A673 (cell line): ENCODE measurements at regions not wholly inside any gene's neighbourhood (a gene's known extent, or its start where the extent isn't known, plus 50 kb on each side); places are given as distances from the start of the nearest gene placed in this dataset.

Experiments used
- BruUV-seq: library from RNA; stranded (reverse); fragments of 400-500 nt; replicated peaks from 2 replicates; lab custom pipeline; 2021; lab: Mats Ljungman, UMichigan
- CTCF ChIA-PET: fragments of 300-600 bp; sonication (Branson Sonifier 250); formaldehyde crosslinking; loops from one replicate; lab custom pipeline; 2022; ENCODE audit warnings: antibody characterized with exemption; lab: Charles Lee
- POLR2A ChIA-PET: fragments of 300-600 bp; sonication (Branson Sonifier 250); formaldehyde crosslinking; loops from one replicate; lab custom pipeline; 2022; ENCODE audit warnings: antibody characterized with exemption; ENCODE audit not compliant: low non-redundant PET; lab: Charles Lee
- DNase-seq: peaks from one replicate; pipeline ENCODE4 v3.0.0-alpha.2; 2015; ENCODE audit warnings: low spot score
- H3K27ac ChIP-seq: fragments of 200-600 bp; sonication (generic); 2 replicates; pipeline ENCODE4 v1.5.1; 2016; ENCODE audit warnings: mixed run types, low read depth, mild to moderate bottlenecking, mixed read lengths, antibody characterized with exemption, low read length; ENCODE audit not compliant: poor library complexity, severe bottlenecking
- H3K27me3 ChIP-seq: fragments of 200-600 bp; sonication (generic); replicated peaks from 2 replicates; pipeline ENCODE4 v1.6.1; 2017; ENCODE audit warnings: mixed run types, low read depth, mild to moderate bottlenecking, mixed read lengths, antibody characterized with exemption, low read length; ENCODE audit not compliant: insufficient read depth, poor library complexity
- H3K36me3 ChIP-seq: fragments of 200-600 bp; sonication (generic); 2 replicates; pipeline ENCODE4 v1.6.1; 2016; ENCODE audit warnings: mixed run types, mild to moderate bottlenecking, mixed read lengths, antibody characterized with exemption, low read length; ENCODE audit not compliant: insufficient read depth, poor library complexity, severe bottlenecking
- H3K4me1 ChIP-seq: fragments of 200-600 bp; sonication (generic); 2 replicates; pipeline ENCODE4 v1.6.1; 2017; ENCODE audit warnings: mixed run types, mild to moderate bottlenecking, mixed read lengths, antibody characterized with exemption, low read length; ENCODE audit not compliant: insufficient read depth, poor library complexity, severe bottlenecking
- H3K4me3 ChIP-seq: fragments of 200-600 bp; sonication (generic); 2 replicates; pipeline ENCODE4 v1.5.1; 2016; ENCODE audit warnings: low read depth, mixed run types, mild to moderate bottlenecking, mixed read lengths, low read length; ENCODE audit not compliant: poor library complexity, severe bottlenecking
- H3K9me3 ChIP-seq: fragments of 200-600 bp; sonication (generic); 2 replicates; pipeline ENCODE4 v1.6.1; 2016; ENCODE audit warnings: mixed run types, low read depth, mild to moderate bottlenecking, mixed read lengths, antibody characterized with exemption, low read length; ENCODE audit not compliant: poor library complexity, severe bottlenecking
- CTCF ChIP-seq: fragments of 300-800, 200-600 bp; sonication (generic); conservative IDR thresholded peaks from 2 replicates; pipeline ENCODE4 v1.5.1; 2017; ENCODE audit warnings: low read depth, mild to moderate bottlenecking, antibody characterized with exemption, low read length, moderate library complexity, mixed read lengths
- EZH2 ChIP-seq: fragments of 200-600 bp; sonication (generic); IDR thresholded peaks from 2 replicates; pipeline ENCODE4 v1.6.1; 2017; ENCODE audit warnings: borderline replicate concordance, low read depth, mild to moderate bottlenecking, mixed read lengths, antibody characterized with exemption, low read length; ENCODE audit not compliant: poor library complexity, severe bottlenecking
- intact Hi-C: fragments of 100-400 bp; cut with micrococcal nuclease; formaldehyde crosslinking; loops from one replicate; pipeline ENCODE4 v1.10.0; 2022; ENCODE audit not compliant: unreplicated experiment

- H3K27ac ChIP-seq: no peak overlapping the region
- ChIA-PET POLR2A (no interaction called here), CTCF (no interaction called here)
- intact Hi-C loops: no loop called here
- H3K4me3 ChIP-seq: no peak overlapping the region
- no peaks in the 10 kb centered on the region for H3K4me1 ChIP-seq
- BruUV-seq: no TSS peak
- DNase-seq: no peak
- no peaks in the 10 kb centered on the region for H3K36me3 ChIP-seq
- TF ChIP-seq EZH2 (no peak), CTCF (no peak)
- H3K27me3 ChIP-seq: no peaks in the 10 kb centered on the region
- H3K9me3 ChIP-seq: no peaks in the 10 kb centered on the region
These were observed 86.8 kb upstream of the NOL4 start for GRCh38 chr18:34311468-34311867.

GRCh38 chr18:34314847-34315246 lies 90.1 kb upstream of the NOL4 start:
- TF ChIP-seq CTCF (no peak), EZH2 (no peak)
- H3K4me1 ChIP-seq: no peaks in the 10 kb centered on the region
- H3K9me3 ChIP-seq: no peaks in the 10 kb centered on the region
- POLR2A ChIA-PET: no interaction called here
- no peak overlapping the region for H3K27ac ChIP-seq
- CTCF ChIA-PET: no interaction called here
- H3K36me3 ChIP-seq: no peaks in the 10 kb centered on the region
- intact Hi-C loops: no loop called here
- no peak overlapping the region for H3K4me3 ChIP-seq
- no peak for DNase-seq
- no TSS peak for BruUV-seq
- no peaks in the 10 kb centered on the region for H3K27me3 ChIP-seq

DNA sequence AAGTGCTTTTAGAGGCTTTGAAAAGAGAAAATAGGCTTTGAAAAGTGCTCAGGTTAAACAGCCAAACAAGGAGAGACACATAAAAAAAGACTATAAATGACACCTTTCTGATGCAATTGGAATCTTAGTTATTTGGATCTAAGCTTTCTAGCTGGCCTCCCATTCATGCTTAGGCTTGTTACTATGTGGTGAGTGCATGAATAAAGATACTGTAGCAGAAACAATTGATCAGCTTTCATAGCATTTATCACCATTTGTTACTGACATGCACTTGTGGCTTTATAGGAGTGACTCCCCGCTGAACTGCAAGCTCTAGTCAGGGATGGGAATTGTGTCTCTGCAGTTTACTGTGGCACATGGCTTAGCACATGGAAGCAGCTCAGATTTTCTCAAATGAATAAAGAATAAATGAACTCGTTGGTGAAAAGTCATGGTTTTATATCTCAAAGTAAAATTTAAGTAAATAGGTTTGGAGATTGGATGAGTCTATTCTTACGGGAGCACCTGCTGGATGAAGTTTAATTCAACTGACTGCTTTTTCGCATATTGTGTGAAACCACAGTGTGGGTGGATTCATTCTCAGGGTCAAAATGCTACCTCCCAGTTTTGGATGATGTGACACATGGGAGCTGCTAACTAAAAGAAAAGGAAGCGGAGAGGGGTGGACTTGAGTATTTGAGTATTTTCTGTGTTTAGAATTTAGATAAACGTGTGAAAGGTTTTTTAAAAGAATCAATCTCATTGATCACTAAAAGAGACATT lies 91.1 kb upstream of the NOL4 start:
- no peak for TF ChIP-seq CTCF
- no peak for TF ChIP-seq EZH2
- BruUV-seq: no TSS peak
- no peak for DNase-seq
- Histone ChIP-seq H3K27ac (no peak overlapping the region), H3K4me1 (no peaks in the 10 kb centered on the region), H3K4me3 (no peak overlapping the region), H3K9me3 (no peaks in the 10 kb centered on the region), H3K36me3 (no peaks in the 10 kb centered on the region), H3K27me3 (no peaks in the 10 kb centered on the region)
- intact Hi-C loops: no loop called here
- ChIA-PET POLR2A (no interaction called here), CTCF (interaction anchor here (0.7 kb wide), 1 partner anchor 1128 kb away, joined by 4 read pairs; no protein-coding TSS in a partner anchor)
